Stimulated activated CD4-positive, alpha-beta T cell treated with anti-CD3 and anti-CD28 coated beads, Interleukin-1b, Interleukin-23, amount 100 ng/mL, for 1 hour (primary cell): ENCODE measurements at regions not wholly inside any gene's neighbourhood (a gene's known extent, or its start where the extent isn't known, plus 50 kb on each side); places are given as distances from the start of the nearest gene placed in this dataset.
"Not testable (repeated sequence)": the region's sequence is repeated elsewhere in the genome, so short reads cannot be mapped to it uniquely, and the experiment has no call there.

Source experiments
- DNase-seq, 2 donors: peaks; one replicate each; pipeline ENCODE4 v3.0.0-alpha.2; 2020; ENCODE audit warnings: low read depth in 2 of 2

GRCh38 chr5:167378894-167379723 lies 912.3 kb upstream of the WWC1 start:
- no peak for DNase-seq

- no peak for DNase-seq
Measured at GRCh38 chr5:167381457-167381856, 910.0 kb upstream of the WWC1 start.

- DNase-seq = no peak
Measured at GRCh38 chr5:167389537-167389936, 901.9 kb upstream of the WWC1 start.

GRCh38 chr5:167391286-167391685 lies 900.2 kb upstream of the WWC1 start:
- not testable (repeated sequence) for DNase-seq

GRCh38 chr5:167392240-167392639 lies 899.2 kb upstream of the WWC1 start:
- no peak for DNase-seq

- DNase-seq = no peak
Measured at GRCh38 chr5:167393358-167393757, 898.1 kb upstream of the WWC1 start.

- no peak for DNase-seq
Measured at GRCh38 chr5:167402671-167403070, 888.8 kb upstream of the WWC1 start.

- no peak for DNase-seq
Measured at GRCh38 chr5:167406513-167406912, 884.9 kb upstream of the WWC1 start.

GRCh38 chr5:167412556-167412955 lies 878.9 kb upstream of the WWC1 start:
- no peak for DNase-seq

- DNase-seq = no peak
Measured at GRCh38 chr5:167413506-167413905, 877.9 kb upstream of the WWC1 start.

- DNase-seq = no peak
Measured at GRCh38 chr5:167414611-167415010, 876.8 kb upstream of the WWC1 start.

- DNase-seq = no peak
Measured at GRCh38 chr5:167415779-167416746, 875.4 kb upstream of the WWC1 start.

GRCh38 chr5:167417662-167418061 lies 873.8 kb upstream of the WWC1 start:
- DNase-seq = no peak

- no peak for DNase-seq
Measured at GRCh38 chr5:167425161-167425560, 866.3 kb upstream of the WWC1 start.

- DNase-seq = no peak
Measured at GRCh38 chr5:167426501-167426900, 864.9 kb upstream of the WWC1 start.

GRCh38 chr5:167427641-167428040 lies 863.8 kb upstream of the WWC1 start:
- not testable (repeated sequence) for DNase-seq

- DNase-seq = no peak
Measured at GRCh38 chr5:167440846-167441245, 850.6 kb upstream of the WWC1 start.

GRCh38 chr5:167442922-167443321 lies 848.5 kb upstream of the WWC1 start:
- no peak for DNase-seq

- no peak for DNase-seq
Measured at GRCh38 chr5:167447466-167448375, 843.7 kb upstream of the WWC1 start.

- DNase-seq = no peak
Measured at GRCh38 chr5:167448376-167448775, 843.1 kb upstream of the WWC1 start.

- DNase-seq = no peak
Measured at GRCh38 chr5:167451076-167451475, 840.4 kb upstream of the WWC1 start.

GRCh38 chr5:167452136-167452535 lies 839.3 kb upstream of the WWC1 start:
- DNase-seq = no peak
